Muscle of leg (tissue), 3 donors: ENCODE measurements at regions not wholly inside any gene's neighbourhood (a gene's known extent, or its start where the extent isn't known, plus 50 kb on each side); places are given as distances from the start of the nearest gene placed in this dataset.
A peak's percentile ranks its signal among the peaks of the same experiment; 100 is the strongest.

Experiments used
- DNase-seq: peaks from one replicate; pipeline ENCODE4 v3.0.0; 2013
- H3K27ac ChIP-seq: one replicate; pipeline ENCODE4 v1.5.1; 2013; ENCODE audit warnings: mild to moderate bottlenecking, low read length, control low read depth
- H3K27me3 ChIP-seq: one replicate; pipeline ENCODE4 v1.6.1; 2013; ENCODE audit warnings: low read length; ENCODE audit not compliant: control insufficient read depth, insufficient read depth
- H3K36me3 ChIP-seq: one replicate; pipeline ENCODE4 v1.6.1; 2013; ENCODE audit warnings: low read length; ENCODE audit not compliant: control insufficient read depth, insufficient read depth
- H3K4me1 ChIP-seq: one replicate; pipeline ENCODE4 v1.6.1; 2013; ENCODE audit warnings: low read length; ENCODE audit not compliant: control insufficient read depth, insufficient read depth
- H3K4me3 ChIP-seq: one replicate; pipeline ENCODE4 v1.5.1; 2013; ENCODE audit warnings: low read length, control low read depth
- H3K9me3 ChIP-seq: replicated peaks from 2 replicates; pipeline ENCODE4 v1.6.1; 2013; ENCODE audit warnings: low read depth, low read length; ENCODE audit not compliant: control insufficient read depth
- WGBS: methylation state at CpG from one replicate; pipeline ENCODE4 v1.1.5; 2013; ENCODE audit warnings: missing lambda C conversion rate; ENCODE audit not compliant: insufficient coverage; 5-methylcytosine and 5-hydroxymethylcytosine counted together

DNA sequence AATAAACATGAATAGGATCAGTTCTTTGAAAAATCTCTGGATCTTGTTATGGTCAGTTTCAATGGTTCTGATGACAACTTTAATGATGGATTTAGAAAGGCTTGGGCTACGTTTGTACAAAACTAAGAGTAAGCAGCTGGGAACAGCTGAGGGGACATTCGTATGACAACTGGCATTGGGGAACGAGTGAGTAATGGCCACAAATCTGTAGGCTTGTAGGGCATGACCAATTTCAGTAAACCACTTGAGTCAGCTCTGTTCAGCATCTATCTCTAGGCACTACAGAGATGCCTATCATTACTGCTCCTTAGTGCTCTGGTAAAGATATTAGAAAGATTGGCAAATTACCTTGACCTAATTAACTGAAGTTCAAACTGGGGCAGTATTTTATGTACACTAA is 1375.6 kb downstream of the EPHA7 start:
- H3K4me3 ChIP-seq, result no peak overlapping the region
- peak; percentile 38 for DNase-seq
- no peak overlapping the region for H3K27ac ChIP-seq
- H3K27me3 ChIP-seq, result no peaks in the 10 kb centered on the region
- 53% methylated on average over 3 of the region's 3 CpGs for WGBS
- no peaks in the 10 kb centered on the region for H3K9me3 ChIP-seq
- H3K36me3 ChIP-seq, result no peaks in the 10 kb centered on the region
- H3K4me1 ChIP-seq, result no peaks in the 10 kb centered on the region

DNA sequence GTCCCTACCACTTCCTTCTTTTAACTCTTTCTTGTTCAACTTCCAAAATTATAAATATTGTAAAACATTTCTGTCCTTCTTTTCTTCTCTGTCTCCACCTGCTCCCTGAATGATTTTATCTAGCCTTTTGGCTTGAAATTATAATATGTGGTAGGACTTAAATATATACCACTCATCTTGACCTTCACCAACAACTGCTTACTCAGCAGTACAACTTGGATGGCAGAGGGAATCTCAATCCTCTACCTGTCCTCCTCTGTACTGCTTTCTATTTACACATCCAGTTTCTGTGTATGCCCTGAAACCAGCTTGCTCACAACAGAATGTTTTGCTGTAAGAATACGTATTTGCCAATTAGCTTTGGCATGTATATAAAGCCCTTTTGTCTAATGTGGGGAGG is 1392.5 kb downstream of the EPHA7 start:
- H3K27me3 ChIP-seq, result no peaks in the 10 kb centered on the region
- no peak overlapping the region for H3K27ac ChIP-seq
- no peak for DNase-seq
- H3K4me1 ChIP-seq, result no peaks in the 10 kb centered on the region
- no peaks in the 10 kb centered on the region for H3K36me3 ChIP-seq
- no peak overlapping the region for H3K4me3 ChIP-seq
- no CpG with 5 or more reads among the region's 1 CpG for WGBS
- H3K9me3 ChIP-seq, result no peaks in the 10 kb centered on the region

DNA sequence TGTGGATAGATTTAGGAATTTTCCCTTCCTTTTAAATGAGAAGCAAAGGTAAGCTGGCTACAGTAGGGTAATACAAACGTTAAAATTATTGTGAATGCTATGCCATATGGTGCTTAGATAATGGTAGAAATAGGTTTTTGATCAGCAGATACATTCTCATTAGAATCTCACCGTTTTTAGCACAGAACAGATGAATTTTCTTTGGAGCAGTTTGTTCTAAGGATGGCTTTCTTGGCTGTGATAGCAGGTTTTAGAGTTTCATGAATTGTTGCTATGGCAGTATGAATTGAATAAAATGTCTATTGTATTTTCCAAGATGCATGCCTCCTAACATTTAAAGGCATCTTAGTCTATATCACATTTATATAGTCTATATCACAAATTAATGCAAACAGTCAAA is 1394.5 kb downstream of the EPHA7 start:
- H3K9me3 ChIP-seq, result no peaks in the 10 kb centered on the region
- WGBS, result no CpG with 5 or more reads among the region's 2 CpGs

DNA sequence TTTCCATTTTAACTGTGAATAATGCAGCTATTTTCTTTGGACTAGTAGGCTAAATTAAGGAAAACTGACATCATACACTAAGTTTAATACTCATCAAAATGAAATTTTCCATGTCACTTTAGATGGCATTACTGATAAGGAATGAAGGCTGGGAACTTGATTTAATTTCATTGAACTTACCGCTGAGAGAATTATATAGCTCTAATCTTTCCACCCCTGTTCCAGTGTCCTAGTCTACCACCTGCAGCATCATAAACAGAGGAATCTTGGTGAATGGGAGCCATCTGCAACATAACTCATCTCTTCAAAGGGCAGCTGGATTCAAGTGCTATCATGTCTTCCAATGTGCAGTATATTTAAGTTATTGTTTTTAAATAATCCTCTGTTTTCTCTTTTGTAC is 1395.2 kb downstream of the EPHA7 start:
- H3K4me3 ChIP-seq, result no peak overlapping the region
- no peaks in the 10 kb centered on the region for H3K36me3 ChIP-seq
- no peaks in the 10 kb centered on the region for H3K4me1 ChIP-seq
- peak; percentile 32 for DNase-seq
- H3K27ac ChIP-seq, result no peak overlapping the region
- H3K9me3 ChIP-seq, result no peaks in the 10 kb centered on the region
- no peaks in the 10 kb centered on the region for H3K27me3 ChIP-seq
- WGBS, result 0% methylated on average over 1 of the region's 1 CpG

More for the DNA sequence above, 1394.5 kb downstream of the EPHA7 start:
- Histone ChIP-seq H3K36me3 (no peaks in the 10 kb centered on the region), H3K27me3 (no peaks in the 10 kb centered on the region), H3K27ac (no peak overlapping the region), H3K4me3 (no peak overlapping the region), H3K4me1 (no peaks in the 10 kb centered on the region)
- DNase-seq, result no peak

DNA sequence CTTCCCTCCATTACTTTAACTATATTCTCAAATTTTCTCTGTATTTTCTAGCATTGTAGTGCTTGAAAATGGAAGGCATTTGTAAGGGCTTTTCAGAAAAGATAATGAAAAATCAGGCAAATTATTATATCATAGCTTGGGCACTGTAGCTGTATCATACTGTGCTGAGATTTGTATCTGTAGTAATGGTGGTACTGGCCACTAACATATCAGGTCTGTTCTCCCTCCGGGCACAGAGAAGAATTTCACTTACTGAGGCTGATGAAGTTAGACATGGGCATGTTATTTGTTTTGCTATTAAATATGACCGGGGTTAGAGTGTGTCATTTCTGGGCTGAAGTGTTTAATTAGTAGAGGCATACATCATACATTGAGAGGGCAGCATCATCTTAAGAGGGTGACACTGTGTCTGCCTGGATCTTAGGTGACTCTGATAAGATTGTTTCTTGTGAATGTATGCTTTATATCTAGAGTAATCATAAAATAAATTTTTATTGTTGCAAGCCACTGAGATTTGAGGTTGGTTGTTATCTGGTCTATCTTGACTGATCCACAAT is 1395.9 kb downstream of the EPHA7 start:
- Histone ChIP-seq H3K27ac (no peak overlapping the region), H3K4me3 (no peak overlapping the region), H3K4me1 (no peaks in the 10 kb centered on the region), H3K9me3 (no peaks in the 10 kb centered on the region), H3K36me3 (no peaks in the 10 kb centered on the region), H3K27me3 (no peaks in the 10 kb centered on the region)
- WGBS, result 70% methylated on average over 1 of the region's 2 CpGs
- no peak for DNase-seq

DNA sequence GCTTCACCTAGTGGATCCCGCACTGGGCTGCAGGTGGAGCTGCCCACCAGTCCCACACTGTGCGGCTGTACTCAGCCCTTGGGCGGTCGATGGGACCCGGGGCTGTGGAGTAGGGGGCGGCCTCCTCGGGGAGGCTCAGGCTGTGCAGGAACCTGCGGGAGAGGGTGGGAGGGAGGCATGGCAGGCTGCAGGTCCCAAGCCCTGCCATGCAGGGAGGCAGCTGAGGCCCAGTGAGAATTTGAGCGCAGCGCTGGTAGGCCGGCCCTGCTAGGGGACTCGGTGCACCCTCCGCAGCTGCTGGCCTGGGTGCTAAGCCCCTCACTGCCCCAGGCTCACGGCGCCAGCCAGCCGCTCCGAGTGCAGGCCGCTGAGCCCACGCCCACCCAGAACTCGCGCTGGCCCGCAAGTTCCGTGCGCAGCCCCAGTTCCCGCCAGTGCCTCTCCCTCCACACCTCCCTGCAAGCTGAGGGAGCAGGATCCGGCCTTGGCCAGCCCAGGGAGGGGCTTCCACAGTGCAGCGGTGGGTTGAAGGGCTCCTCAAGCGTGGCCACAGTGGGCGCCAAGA is 1407.6 kb downstream of the EPHA7 start:
- Histone ChIP-seq H3K4me1 (no peaks in the 10 kb centered on the region), H3K9me3 (peaks cover 4% of the 10 kb centered on the region), H3K4me3 (no peak overlapping the region), H3K36me3 (no peaks in the 10 kb centered on the region), H3K27ac (no peak overlapping the region), H3K27me3 (no peaks in the 10 kb centered on the region)
- no peak for DNase-seq
- 97% methylated on average over 26 of the region's 29 CpGs for WGBS

DNA sequence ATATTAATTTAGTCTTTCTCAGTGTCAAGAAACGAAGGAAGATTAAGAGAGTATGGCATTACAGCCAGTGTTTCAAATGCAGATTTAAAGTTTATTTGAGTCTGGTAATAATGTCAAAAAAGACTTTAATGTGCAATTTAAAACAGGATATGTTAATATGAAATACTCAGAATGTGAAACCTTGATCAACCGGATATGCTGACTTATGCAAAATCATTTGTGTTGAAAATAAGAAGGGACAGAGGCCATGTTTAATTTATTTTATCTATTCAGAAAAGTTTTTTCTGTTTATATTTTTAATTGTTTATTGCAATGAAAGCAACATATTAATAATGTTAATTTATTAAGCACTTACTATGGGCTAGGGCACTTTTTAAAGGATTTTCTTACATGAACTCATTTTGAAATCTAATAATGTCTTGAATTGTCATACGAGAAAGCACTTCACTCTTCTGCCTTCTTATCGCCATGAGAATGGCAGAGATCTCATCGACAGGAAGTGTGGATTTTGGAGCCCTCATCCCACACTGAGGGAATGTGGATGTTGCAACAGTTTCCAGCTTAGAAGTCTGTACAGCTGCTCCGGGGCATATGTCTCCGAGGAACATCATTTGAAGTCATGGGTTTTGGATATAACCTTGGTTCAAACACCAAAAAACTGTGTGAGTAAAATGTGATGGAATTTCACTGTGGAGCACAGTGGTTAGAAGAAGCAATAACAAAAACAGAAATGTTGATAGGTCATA is 1410.4 kb downstream of the EPHA7 start:
- WGBS, result 80% methylated on average over 1 of the region's 7 CpGs
- H3K4me1 ChIP-seq, result no peaks in the 10 kb centered on the region
- H3K36me3 ChIP-seq, result no peaks in the 10 kb centered on the region
- H3K4me3 ChIP-seq, result no peak overlapping the region
- no peak for DNase-seq
- H3K9me3 ChIP-seq, result peaks cover 4% of the 10 kb centered on the region
- no peak overlapping the region for H3K27ac ChIP-seq
- H3K27me3 ChIP-seq, result no peaks in the 10 kb centered on the region

DNA sequence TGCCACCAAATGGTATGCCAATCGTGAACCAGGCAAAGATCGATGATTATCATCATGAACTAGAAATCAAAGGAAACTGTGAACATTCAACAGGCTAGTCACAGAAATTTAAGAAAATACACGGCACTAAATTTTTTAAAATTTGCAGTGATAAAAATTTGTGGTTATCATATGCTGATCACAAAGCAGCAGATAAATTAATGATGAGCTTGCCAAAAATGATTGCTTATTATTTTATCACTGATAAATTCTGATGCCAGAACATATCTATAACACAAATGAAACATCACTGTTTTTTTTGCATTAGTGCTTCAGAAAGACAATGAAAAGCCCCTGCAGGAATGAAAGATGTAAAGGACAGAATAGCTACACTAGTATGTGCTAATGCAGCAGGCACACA is 1413.2 kb upstream of the MAP3K7 start:
- DNase-seq, result no peak
- H3K27ac ChIP-seq, result no peak overlapping the region
- no peaks in the 10 kb centered on the region for H3K36me3 ChIP-seq
- H3K27me3 ChIP-seq, result no peaks in the 10 kb centered on the region
- no peak overlapping the region for H3K4me3 ChIP-seq
- 100% methylated on average over 2 of the region's 3 CpGs for WGBS
- H3K9me3 ChIP-seq, result no peaks in the 10 kb centered on the region
- no peaks in the 10 kb centered on the region for H3K4me1 ChIP-seq

DNA sequence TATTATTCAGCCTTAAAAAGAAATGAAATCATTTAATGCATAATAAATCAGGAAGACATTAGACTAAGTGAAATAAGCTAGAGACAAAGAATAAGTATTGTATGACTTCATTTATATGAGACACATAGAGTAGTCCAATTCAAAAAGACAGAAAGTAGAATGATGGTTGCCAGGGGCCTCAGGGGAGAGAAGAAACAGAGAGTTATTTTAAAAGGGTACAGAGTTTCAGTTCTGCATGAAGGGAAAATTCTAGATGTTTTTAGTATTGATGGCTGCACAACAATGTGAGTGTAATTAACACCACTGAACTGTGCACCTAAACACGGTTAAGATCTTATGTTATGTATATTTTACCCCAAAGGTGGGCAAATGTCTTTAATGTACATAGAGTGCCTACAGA is 1407.9 kb upstream of the MAP3K7 start:
- Histone ChIP-seq H3K27me3 (no peaks in the 10 kb centered on the region), H3K4me1 (no peaks in the 10 kb centered on the region), H3K9me3 (peaks cover 2% of the 10 kb centered on the region), H3K4me3 (no peak overlapping the region), H3K27ac (no peak overlapping the region), H3K36me3 (no peaks in the 10 kb centered on the region)
- DNase-seq, result no peak
- WGBS, result no CpG with 5 or more reads among the region's 1 CpG

DNA sequence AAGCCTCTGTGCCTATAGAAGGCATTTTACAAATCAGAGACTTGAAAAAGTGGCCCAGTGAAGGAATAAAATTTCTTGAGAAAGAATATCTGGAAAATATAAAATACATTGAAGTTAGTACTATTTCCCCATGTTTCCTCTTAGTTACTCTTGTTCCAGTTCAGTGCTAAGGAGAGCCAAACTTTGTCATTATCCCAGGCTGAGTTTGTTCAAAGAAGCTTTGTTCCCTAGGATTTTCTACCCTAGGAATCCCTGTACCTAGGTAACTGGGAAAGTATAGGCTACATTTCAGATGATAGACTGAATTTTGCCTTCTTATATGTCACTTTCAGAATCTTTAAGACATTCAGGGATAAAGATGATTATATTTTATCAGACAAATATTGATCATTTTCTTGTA is 1395.7 kb upstream of the MAP3K7 start:
- Histone ChIP-seq H3K27ac (no peak overlapping the region), H3K36me3 (no peaks in the 10 kb centered on the region), H3K27me3 (no peaks in the 10 kb centered on the region), H3K4me3 (no peak overlapping the region), H3K9me3 (no peaks in the 10 kb centered on the region), H3K4me1 (no peaks in the 10 kb centered on the region)
- DNase-seq, result no peak
